Panc1 (cell line): ENCODE measurements at regions not wholly inside any gene's neighbourhood (a gene's known extent, or its start where the extent isn't known, plus 50 kb on each side); places are given as distances from the start of the nearest gene placed in this dataset.

Source experiments
- ATAC-seq: fragments of 200-7000 bp; cut with Tn5 transposase; 2 replicates; pipeline ENCODE4 v1.9.1; 2020; ENCODE audit warnings: mild to moderate bottlenecking, moderate library complexity
- BruUV-seq: library from RNA; stranded (reverse); fragments of 400-500 nt; replicated peaks from 2 replicates; lab custom pipeline; 2021; lab: Mats Ljungman, UMichigan
- CTCF ChIA-PET: fragments of 300-600 bp; sonication (Branson Sonifier 250); formaldehyde crosslinking; loops from one replicate; lab custom pipeline; 2022; ENCODE audit warnings: antibody characterized with exemption; lab: Charles Lee
- POLR2A ChIA-PET: fragments of 300-600 bp; sonication (Branson Sonifier 250); formaldehyde crosslinking; loops from one replicate; lab custom pipeline; 2022; ENCODE audit warnings: antibody characterized with exemption; lab: Charles Lee
- DNase-seq: peaks from one replicate; pipeline ENCODE4 v3.0.0-alpha.2; 2010; ENCODE audit warnings: low read depth, low spot score
- H3K27ac ChIP-seq: 2 replicates; pipeline ENCODE4 v1.5.1; 2011; ENCODE audit warnings: mild to moderate bottlenecking, low read length, inconsistent platforms
- H3K27me3 ChIP-seq: fragments of 200-500 bp; sonication (Bioruptor generic); 2 replicates; pipeline ENCODE4 v1.6.0; 2014; ENCODE audit warnings: low read length, inconsistent platforms; ENCODE audit not compliant: control insufficient read depth, insufficient read depth
- H3K36me3 ChIP-seq: fragments of 200-500 bp; sonication (Bioruptor generic); 2 replicates; pipeline ENCODE4 v1.5.1; 2014; ENCODE audit warnings: inconsistent platforms, mild to moderate bottlenecking, low read length, moderate library complexity; ENCODE audit not compliant: control insufficient read depth, insufficient read depth
- H3K4me1 ChIP-seq: 2 replicates; pipeline ENCODE4 v1.5.1; 2011; ENCODE audit warnings: inconsistent platforms, mild to moderate bottlenecking, low read length, moderate library complexity; ENCODE audit not compliant: control insufficient read depth, insufficient read depth
- H3K4me3 ChIP-seq, 2 experiments: 2 replicates each; pipeline ENCODE4 v1.5.1; 2011 to 2012; ENCODE audit warnings: low read depth in 2 of 2, low read length in 2 of 2, mild to moderate bottlenecking in 2 of 2, inconsistent platforms in 1 of 2, moderate library complexity in 1 of 2
- H3K9me3 ChIP-seq: fragments of 200-500 bp; sonication (Bioruptor generic); 2 replicates; pipeline ENCODE4 v1.5.1; 2014; ENCODE audit warnings: low read depth, mild to moderate bottlenecking, inconsistent platforms, low read length, moderate library complexity; ENCODE audit not compliant: control insufficient read depth, insufficient read depth
- POLR2AphosphoS5 ChIP-seq: IDR thresholded peaks from 2 replicates; pipeline ENCODE4 v1.6.1; 2012; ENCODE audit warnings: mild to moderate bottlenecking, low read depth, low read length, moderate library complexity
- SIN3A ChIP-seq: IDR thresholded peaks from 2 replicates; pipeline ENCODE4 v1.6.1; 2012; ENCODE audit warnings: low read depth, mild to moderate bottlenecking, low read length, moderate library complexity, borderline replicate concordance; ENCODE audit not compliant: insufficient read depth
- TCF7L2 ChIP-seq: IDR thresholded peaks from 2 replicates; pipeline ENCODE4 v1.6.1; 2011; ENCODE audit warnings: mild to moderate bottlenecking, low read depth, low read length, inconsistent platforms
- in situ Hi-C: cut with HindIII; loops from 2 replicates; pipeline ENCODE4 v1.10.0; 2016; ENCODE audit warnings: low sequenced_read_pairs, low pct_unique_long_range_greater_than_20kb
- intact Hi-C: fragments of 100-400 bp; cut with micrococcal nuclease; formaldehyde crosslinking; loops from one replicate; pipeline ENCODE4 v1.10.0; 2022; ENCODE audit not compliant: unreplicated experiment
- TF ChIP-seq, protein P1 (sequence below), 2 experiments: IDR thresholded peaks; 2 replicates each; pipeline ENCODE4 v1.6.1; 2011 to 2012; ENCODE audit warnings: low read depth in 2 of 2, control low read depth in 1 of 2, low read length in 1 of 2, mild to moderate bottlenecking in 1 of 2, moderate library complexity in 1 of 2; ENCODE audit not compliant: insufficient read depth in 1 of 2
- TF ChIP-seq, protein P2 (sequence below): fragments of 450-650 bp; IDR thresholded peaks from 2 replicates; pipeline ENCODE4 v1.5.1; 2017; ENCODE audit warnings: mild to moderate bottlenecking

DNA sequence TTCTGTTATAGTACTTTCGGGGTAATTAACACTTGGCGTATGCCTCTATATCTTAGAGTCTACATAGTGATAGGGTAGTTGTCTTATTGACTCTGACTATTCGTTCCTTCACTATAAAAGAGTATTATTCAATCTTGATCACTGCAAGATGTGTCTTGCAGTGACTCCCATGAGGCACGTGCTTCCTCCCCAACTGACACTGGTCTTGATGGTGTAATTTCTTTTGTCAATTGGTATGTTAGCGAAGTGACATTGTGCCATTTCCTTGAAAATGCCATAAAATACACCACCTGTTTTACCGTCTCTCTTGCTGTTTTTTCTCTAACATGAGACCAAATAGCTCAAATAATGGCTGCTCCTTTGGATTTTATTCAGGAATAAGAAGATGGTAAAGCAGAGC is 1314.1 kb upstream of the CDH6 start:
- no TSS peak for BruUV-seq
- ChIA-PET POLR2A (no interaction called here), CTCF (no interaction called here)
- H3K36me3 ChIP-seq: no peaks in the 10 kb centered on the region
- H3K4me1 ChIP-seq: no peaks in the 10 kb centered on the region
- in situ Hi-C loops: no loop called here
- H3K27ac ChIP-seq: no peak overlapping the region
- TF ChIP-seq, protein P1, sequence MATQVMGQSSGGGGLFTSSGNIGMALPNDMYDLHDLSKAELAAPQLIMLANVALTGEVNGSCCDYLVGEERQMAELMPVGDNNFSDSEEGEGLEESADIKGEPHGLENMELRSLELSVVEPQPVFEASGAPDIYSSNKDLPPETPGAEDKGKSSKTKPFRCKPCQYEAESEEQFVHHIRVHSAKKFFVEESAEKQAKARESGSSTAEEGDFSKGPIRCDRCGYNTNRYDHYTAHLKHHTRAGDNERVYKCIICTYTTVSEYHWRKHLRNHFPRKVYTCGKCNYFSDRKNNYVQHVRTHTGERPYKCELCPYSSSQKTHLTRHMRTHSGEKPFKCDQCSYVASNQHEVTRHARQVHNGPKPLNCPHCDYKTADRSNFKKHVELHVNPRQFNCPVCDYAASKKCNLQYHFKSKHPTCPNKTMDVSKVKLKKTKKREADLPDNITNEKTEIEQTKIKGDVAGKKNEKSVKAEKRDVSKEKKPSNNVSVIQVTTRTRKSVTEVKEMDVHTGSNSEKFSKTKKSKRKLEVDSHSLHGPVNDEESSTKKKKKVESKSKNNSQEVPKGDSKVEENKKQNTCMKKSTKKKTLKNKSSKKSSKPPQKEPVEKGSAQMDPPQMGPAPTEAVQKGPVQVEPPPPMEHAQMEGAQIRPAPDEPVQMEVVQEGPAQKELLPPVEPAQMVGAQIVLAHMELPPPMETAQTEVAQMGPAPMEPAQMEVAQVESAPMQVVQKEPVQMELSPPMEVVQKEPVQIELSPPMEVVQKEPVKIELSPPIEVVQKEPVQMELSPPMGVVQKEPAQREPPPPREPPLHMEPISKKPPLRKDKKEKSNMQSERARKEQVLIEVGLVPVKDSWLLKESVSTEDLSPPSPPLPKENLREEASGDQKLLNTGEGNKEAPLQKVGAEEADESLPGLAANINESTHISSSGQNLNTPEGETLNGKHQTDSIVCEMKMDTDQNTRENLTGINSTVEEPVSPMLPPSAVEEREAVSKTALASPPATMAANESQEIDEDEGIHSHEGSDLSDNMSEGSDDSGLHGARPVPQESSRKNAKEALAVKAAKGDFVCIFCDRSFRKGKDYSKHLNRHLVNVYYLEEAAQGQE (IDR thresholded peaks at IDR 0.05; ENCODE audit: insufficient read depth in 1 of 2, low read depth in 2 of 2, low read length in 1 of 2): no peak
- no peak for TF ChIP-seq SIN3A
- TF ChIP-seq TCF7L2: no peak
- no peak for TF ChIP-seq POLR2AphosphoS5
- TF ChIP-seq, protein P2, sequence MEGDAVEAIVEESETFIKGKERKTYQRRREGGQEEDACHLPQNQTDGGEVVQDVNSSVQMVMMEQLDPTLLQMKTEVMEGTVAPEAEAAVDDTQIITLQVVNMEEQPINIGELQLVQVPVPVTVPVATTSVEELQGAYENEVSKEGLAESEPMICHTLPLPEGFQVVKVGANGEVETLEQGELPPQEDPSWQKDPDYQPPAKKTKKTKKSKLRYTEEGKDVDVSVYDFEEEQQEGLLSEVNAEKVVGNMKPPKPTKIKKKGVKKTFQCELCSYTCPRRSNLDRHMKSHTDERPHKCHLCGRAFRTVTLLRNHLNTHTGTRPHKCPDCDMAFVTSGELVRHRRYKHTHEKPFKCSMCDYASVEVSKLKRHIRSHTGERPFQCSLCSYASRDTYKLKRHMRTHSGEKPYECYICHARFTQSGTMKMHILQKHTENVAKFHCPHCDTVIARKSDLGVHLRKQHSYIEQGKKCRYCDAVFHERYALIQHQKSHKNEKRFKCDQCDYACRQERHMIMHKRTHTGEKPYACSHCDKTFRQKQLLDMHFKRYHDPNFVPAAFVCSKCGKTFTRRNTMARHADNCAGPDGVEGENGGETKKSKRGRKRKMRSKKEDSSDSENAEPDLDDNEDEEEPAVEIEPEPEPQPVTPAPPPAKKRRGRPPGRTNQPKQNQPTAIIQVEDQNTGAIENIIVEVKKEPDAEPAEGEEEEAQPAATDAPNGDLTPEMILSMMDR: no peak
- intact Hi-C loops: no loop called here
- no peak for DNase-seq
- H3K27me3 ChIP-seq: no peaks in the 10 kb centered on the region
- H3K9me3 ChIP-seq: no peaks in the 10 kb centered on the region
- no peak for ATAC-seq
- no peak overlapping the region for H3K4me3 ChIP-seq

DNA sequence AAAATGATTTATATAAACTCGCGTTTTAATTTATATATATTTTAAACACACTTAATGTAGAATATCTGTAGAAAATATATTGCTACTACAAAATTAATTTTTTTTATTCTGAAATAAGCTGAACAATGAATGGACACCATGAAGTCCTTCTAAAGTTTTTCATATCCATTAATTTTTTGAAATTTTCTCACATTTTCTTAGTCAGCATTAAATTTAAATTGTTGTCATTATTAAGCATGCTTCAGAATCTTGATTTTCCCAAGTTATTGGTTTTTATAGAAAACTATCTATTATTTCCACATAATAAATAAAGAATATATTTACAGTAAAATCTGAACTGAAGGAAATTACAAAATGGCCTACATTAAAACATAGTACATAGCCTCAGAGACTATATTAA is 1314.9 kb upstream of the CDH6 start:
- in situ Hi-C loops (no loop called here), intact Hi-C loops (no loop called here)
- no peak for ATAC-seq
- ChIA-PET POLR2A (no interaction called here), CTCF (no interaction called here)
- H3K4me3 ChIP-seq: no peak overlapping the region
- TF ChIP-seq, protein P1 (IDR thresholded peaks at IDR 0.05; ENCODE audit: insufficient read depth in 1 of 2, low read depth in 2 of 2, low read length in 1 of 2): no peak
- TF ChIP-seq, protein P2: no peak
- TF ChIP-seq POLR2AphosphoS5: no peak
- TF ChIP-seq SIN3A: no peak
- no peak for TF ChIP-seq TCF7L2
- H3K27ac ChIP-seq: no peak overlapping the region
- H3K27me3 ChIP-seq: no peaks in the 10 kb centered on the region
- no peaks in the 10 kb centered on the region for H3K9me3 ChIP-seq
- DNase-seq: no peak
- BruUV-seq: no TSS peak
- no peaks in the 10 kb centered on the region for H3K4me1 ChIP-seq
- H3K36me3 ChIP-seq: no peaks in the 10 kb centered on the region
